GM23338 (cell line): ENCODE measurements at regions not wholly inside any gene's neighbourhood (a gene's known extent, or its start where the extent isn't known, plus 50 kb on each side); places are given as distances from the start of the nearest gene placed in this dataset.

Experiments
- CREB1 ChIP-seq: fragments of 250-450 bp; sonication (Bioruptor Pico); IDR thresholded peaks from 2 replicates; pipeline ENCODE4 v1.5.0; 2020; ENCODE audit warnings: low read depth, mild to moderate bottlenecking, moderate library complexity
- CTCF ChIP-seq, 2 experiments: fragments of 200-600 bp in 1 of 2; sonication (generic) in 1 of 2; conservative IDR thresholded peaks; 2 replicates each; pipeline versions ENCODE4 v1.5.1 to v1.6.1; 2016 to 2017; ENCODE audit warnings: antibody characterized with exemption in 2 of 2, low read depth in 2 of 2, mild to moderate bottlenecking in 2 of 2, moderate library complexity in 1 of 2
- EZH2 ChIP-seq: fragments of 200-600 bp; sonication (generic); IDR thresholded peaks from one replicate; pipeline ENCODE4 v1.8.0; 2017; ENCODE audit warnings: antibody characterized with exemption, mild to moderate bottlenecking, low read depth; ENCODE audit not compliant: unreplicated experiment
- EZH2phosphoT487 ChIP-seq: fragments of 200-600 bp; sonication (generic); IDR thresholded peaks from one replicate; pipeline ENCODE4 v1.8.1; 2018; ENCODE audit warnings: antibody characterized with exemption; ENCODE audit not compliant: unreplicated experiment
- JUNB ChIP-seq: IDR thresholded peaks from one replicate; pipeline ENCODE4 v1.6.1; 2016; ENCODE audit warnings: antibody characterized with exemption; ENCODE audit not compliant: unreplicated experiment
- POLR2AphosphoS5 ChIP-seq: IDR thresholded peaks from 2 replicates; pipeline ENCODE4 v1.6.1; 2016; ENCODE audit warnings: antibody characterized with exemption, low read depth
- REST ChIP-seq: IDR thresholded peaks from one replicate; pipeline ENCODE4 v1.6.1; 2018; ENCODE audit warnings: antibody characterized with exemption; ENCODE audit not compliant: unreplicated experiment
- STAT1 ChIP-seq: IDR thresholded peaks from one replicate; pipeline ENCODE4 v1.6.1; 2016; ENCODE audit warnings: antibody characterized with exemption; ENCODE audit not compliant: unreplicated experiment
- ZNF114 ChIP-seq: fragments of 250-450 bp; sonication (Bioruptor Pico); IDR thresholded peaks from 2 replicates; pipeline ENCODE4 v1.5.0; 2020; ENCODE audit warnings: mild to moderate bottlenecking, moderate library complexity
- ZNF331 ChIP-seq: fragments of 250-450 bp; sonication (Bioruptor Pico); IDR thresholded peaks from 2 replicates; pipeline ENCODE4 v1.5.0; 2020; ENCODE audit warnings: low read depth, mild to moderate bottlenecking, moderate library complexity
- ZNF462 ChIP-seq: fragments of 250-450 bp; sonication (Bioruptor Pico); IDR thresholded peaks from 2 replicates; pipeline ENCODE4 v1.5.0; 2020; ENCODE audit warnings: mild to moderate bottlenecking, moderate library complexity

GRCh38 chr5:57572461-57572860 lies 89.8 kb upstream of the ACTBL2 start (continued):
- TF ChIP-seq ZNF462 (CRISPR knock-in tag) (no peak), EZH2 (no peak), ZNF331 (CRISPR knock-in tag) (no peak), STAT1 (no peak), POLR2AphosphoS5 (no peak), CTCF (conservative IDR thresholded peaks at IDR 0.05; ENCODE audit: low read depth in 2 of 2) (no peak), CREB1 (no peak), EZH2phosphoT487 (no peak), REST (no peak), ZNF114 (no peak), JUNB (no peak)
